ENCODE measurements at regions not wholly inside any gene's neighbourhood (a gene's known extent, or its start where the extent isn't known, plus 50 kb on each side); places are given as distances from the start of the nearest gene placed in this dataset.

GRCh38 chr18:9025091-9025838, 77.2 kb upstream of the NDUFV2 start:
- intact Hi-C loops (cut with DNase I; ENCODE audit: low total_unique reads) = no loop called here
- no peaks in the 10 kb centered on the region for H3K4me1 ChIP-seq
- no peak overlapping the region for H3K4me3 ChIP-seq
- H3K36me3 ChIP-seq = no peaks in the 10 kb centered on the region
- no peaks in the 10 kb centered on the region for H3K27me3 ChIP-seq
- TF ChIP-seq EP300 (IDR thresholded peaks at IDR 0.05) = no peak
- no peak overlapping the region for H3K27ac ChIP-seq
- no peak for DNase-seq
- no peaks in the 10 kb centered on the region for H3K9me3 ChIP-seq
- 44 to 59% (median 50%) methylated on average over 4 of the region's 4 CpGs for WGBS, 5 donors

GRCh38 chr18:9029131-9029530, 73.4 kb upstream of the NDUFV2 start:
- H3K4me1 ChIP-seq = no peaks in the 10 kb centered on the region
- 88 to 98% (median 92%) methylated on average over 2 of the region's 2 CpGs for WGBS, 5 donors
- intact Hi-C loops (cut with DNase I; ENCODE audit: low total_unique reads) = no loop called here
- H3K27me3 ChIP-seq = no peaks in the 10 kb centered on the region
- DNase-seq = no peak
- H3K27ac ChIP-seq = no peak overlapping the region
- no peak for TF ChIP-seq EP300 (IDR thresholded peaks at IDR 0.05)
- no peak for TF ChIP-seq POLR2AphosphoS5 (IDR thresholded peaks at IDR 0.05)
- TF ChIP-seq POLR2A (IDR thresholded peaks at IDR 0.05) = no peak
- TF ChIP-seq CTCF (IDR thresholded peaks at IDR 0.05) = no peak
- H3K4me3 ChIP-seq = no peak overlapping the region
- no peaks in the 10 kb centered on the region for H3K36me3 ChIP-seq
- no peaks in the 10 kb centered on the region for H3K9me3 ChIP-seq

- Histone ChIP-seq H3K36me3 (no peaks in the 10 kb centered on the region), H3K27ac (no peak overlapping the region), H3K4me1 (no peaks in the 10 kb centered on the region), H3K4me3 (no peak overlapping the region), H3K27me3 (no peaks in the 10 kb centered on the region), H3K9me3 (no peaks in the 10 kb centered on the region)
- TF ChIP-seq POLR2A (IDR thresholded peaks at IDR 0.05) = no peak
- TF ChIP-seq EP300 (IDR thresholded peaks at IDR 0.05) = no peak
- no peak for TF ChIP-seq CTCF (IDR thresholded peaks at IDR 0.05)
- no peak for TF ChIP-seq POLR2AphosphoS5 (IDR thresholded peaks at IDR 0.05)
- no peak for DNase-seq
- WGBS, 5 donors = 67 to 77% (median 68%) methylated on average over 7 of the region's 7 CpGs
- intact Hi-C loops (cut with DNase I; ENCODE audit: low total_unique reads) = no loop called here
Measured at GRCh38 chr18:9032519-9032918, 70.0 kb upstream of the NDUFV2 start.

GRCh38 chr18:9038277-9038871, 64.1 kb upstream of the NDUFV2 start:
- Histone ChIP-seq H3K27me3 (no peaks in the 10 kb centered on the region), H3K4me3 (no peak overlapping the region), H3K36me3 (no peaks in the 10 kb centered on the region), H3K4me1 (no peaks in the 10 kb centered on the region), H3K27ac (no peak overlapping the region), H3K9me3 (no peaks in the 10 kb centered on the region)
- DNase-seq = no peak
- 74 to 81% (median 77%) methylated on average over 7 of the region's 7 CpGs for WGBS, 5 donors
- no peak for TF ChIP-seq EP300 (IDR thresholded peaks at IDR 0.05)
- no peak for TF ChIP-seq POLR2A (IDR thresholded peaks at IDR 0.05)
- intact Hi-C loops (cut with DNase I; ENCODE audit: low total_unique reads) = no loop called here

GRCh38 chr18:9039441-9040071, 62.9 kb upstream of the NDUFV2 start:
- intact Hi-C loops (cut with DNase I; ENCODE audit: low total_unique reads) = no loop called here
- Histone ChIP-seq H3K9me3 (no peaks in the 10 kb centered on the region), H3K27ac (no peak overlapping the region), H3K36me3 (no peaks in the 10 kb centered on the region), H3K27me3 (no peaks in the 10 kb centered on the region), H3K4me3 (no peak overlapping the region), H3K4me1 (no peaks in the 10 kb centered on the region)
- TF ChIP-seq POLR2A (IDR thresholded peaks at IDR 0.05) = no peak
- no peak for TF ChIP-seq POLR2AphosphoS5 (IDR thresholded peaks at IDR 0.05)
- no peak for TF ChIP-seq EP300 (IDR thresholded peaks at IDR 0.05)
- no peak for TF ChIP-seq CTCF (IDR thresholded peaks at IDR 0.05)
- WGBS, 5 donors = 74 to 80% (median 77%) methylated on average over 3 of the region's 3 CpGs
- no peak for DNase-seq
